RPMI8226 (cell line): ENCODE measurements at regions not wholly inside any gene's neighbourhood (a gene's known extent, or its start where the extent isn't known, plus 50 kb on each side); places are given as distances from the start of the nearest gene placed in this dataset.
"Not testable (repeated sequence)": the region's sequence is repeated elsewhere in the genome, so short reads cannot be mapped to it uniquely, and the experiment has no call there.

Experiments
- DNase-seq: peaks from one replicate; pipeline ENCODE4 v3.0.0-alpha.2; 2015

DNA sequence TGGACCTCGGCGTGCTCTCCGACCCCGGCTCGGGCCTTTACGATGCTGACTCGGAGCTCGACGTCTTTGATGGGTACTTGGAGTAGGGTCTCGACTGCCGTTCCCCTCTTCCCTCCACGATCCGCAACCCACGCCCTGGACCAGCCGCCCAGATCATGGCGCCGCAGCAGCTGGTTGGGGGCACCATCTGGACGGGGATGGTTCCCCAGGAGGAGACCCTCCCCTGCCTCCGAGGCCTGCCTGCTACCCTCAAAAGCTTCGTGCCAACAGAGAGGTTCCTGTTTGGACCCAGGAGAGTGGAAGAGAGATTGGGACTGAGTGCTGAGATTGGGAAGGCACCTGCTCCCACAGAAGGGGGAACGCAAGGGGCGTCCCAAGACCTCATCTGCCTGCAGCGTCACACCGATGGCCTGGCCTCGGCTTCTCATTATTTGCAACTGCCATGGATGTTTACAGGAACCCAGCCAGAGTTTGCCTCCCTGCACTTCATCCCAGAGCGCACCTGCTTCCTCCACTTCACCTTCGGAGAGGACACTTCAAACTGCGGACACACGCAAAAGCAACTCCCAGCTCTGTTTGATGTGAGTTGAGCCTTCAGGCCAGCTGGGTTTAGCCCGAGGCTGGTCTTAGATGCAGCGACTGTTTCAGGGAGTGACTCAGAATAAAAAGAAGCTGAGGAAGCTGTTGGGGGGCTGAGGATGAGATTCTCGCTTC lies 58.9 kb downstream of the GOLGA6L7 start:
- DNase-seq = peak; percentile 40

- not testable (repeated sequence) for DNase-seq
Measured at GRCh38 chr15:28788649-28789400, 59.6 kb downstream of the GOLGA6L7 start.

DNA sequence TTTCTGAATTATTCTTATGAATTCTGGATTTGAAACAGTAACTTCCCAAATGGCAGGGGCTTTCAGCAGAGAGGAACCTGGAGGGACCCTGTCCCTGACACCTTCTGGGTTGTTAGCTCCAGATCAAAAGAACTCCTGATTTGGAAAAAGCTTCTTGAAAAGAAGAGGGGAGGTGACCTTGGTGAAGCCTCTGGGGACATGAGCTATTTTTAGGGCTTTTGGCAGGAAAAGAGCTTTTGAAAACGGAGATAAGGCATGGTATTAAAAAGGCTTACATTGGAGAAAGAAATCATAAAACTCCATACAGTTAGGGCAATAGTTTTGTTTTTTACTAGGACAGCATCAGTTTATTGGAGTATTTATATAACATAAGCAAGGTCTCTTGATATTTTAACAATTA lies 60.3 kb downstream of the GOLGA6L7 start:
- not testable (repeated sequence) for DNase-seq

DNA sequence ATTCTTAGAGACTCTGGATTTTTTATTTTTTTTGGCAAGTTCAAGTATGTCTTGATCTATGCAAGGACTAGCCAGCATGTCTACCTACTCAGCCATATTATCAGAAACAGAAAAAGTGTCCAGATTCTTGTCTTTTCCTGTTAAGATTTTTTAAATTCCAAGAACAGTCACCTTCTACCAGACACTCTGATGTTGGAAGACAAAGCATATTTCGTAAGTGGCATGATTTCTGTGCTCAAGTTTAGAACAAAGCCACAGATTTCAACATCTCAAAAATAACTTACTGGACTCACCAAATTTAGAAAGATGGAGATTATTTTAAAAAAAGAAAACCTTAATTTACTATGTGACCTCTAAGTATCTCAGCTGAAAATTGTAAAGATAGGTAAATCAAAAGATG lies 61.9 kb downstream of the GOLGA6L7 start:
- DNase-seq = no peak

DNA sequence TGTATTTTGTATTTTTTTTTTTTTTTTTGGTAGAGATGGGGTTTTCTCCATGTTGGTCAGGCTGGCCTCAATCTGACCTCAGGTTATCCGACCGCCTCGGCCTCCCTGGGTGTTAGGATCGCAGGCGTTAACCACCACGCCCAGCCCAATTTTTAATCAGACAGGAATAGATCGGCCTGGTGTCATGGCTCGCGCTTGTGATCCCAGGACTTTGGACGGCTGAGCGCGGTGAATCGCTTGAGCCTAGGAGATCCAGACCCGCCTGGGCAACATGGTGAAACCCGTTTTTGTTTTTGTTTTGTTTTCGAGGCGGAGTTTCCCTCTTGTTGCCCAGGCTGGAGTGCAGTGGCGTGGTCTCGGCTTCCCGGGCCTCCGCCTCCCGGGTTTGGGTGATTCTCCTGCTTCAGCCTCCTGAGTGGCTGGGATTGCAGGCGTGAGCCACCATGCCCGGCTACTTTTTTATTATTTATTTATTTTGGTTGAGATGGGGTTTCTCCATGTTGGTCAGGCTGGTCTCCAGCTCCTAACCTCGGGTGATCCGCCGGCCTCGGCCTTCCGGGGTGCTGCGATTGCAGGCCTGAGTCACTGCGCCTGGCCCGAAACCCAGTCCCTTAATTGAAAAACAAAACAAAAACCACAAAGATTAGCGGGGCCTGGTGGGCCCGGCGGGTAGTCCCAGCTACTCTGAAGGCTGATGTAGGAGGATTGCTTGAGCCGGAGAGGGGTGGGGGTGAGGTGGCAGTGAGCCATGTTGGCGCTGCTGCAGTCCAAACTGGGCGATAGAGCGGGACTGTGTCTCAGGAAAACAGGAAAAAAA lies 63.9 kb downstream of the GOLGA6L7 start:
- not testable (repeated sequence) for DNase-seq

DNA sequence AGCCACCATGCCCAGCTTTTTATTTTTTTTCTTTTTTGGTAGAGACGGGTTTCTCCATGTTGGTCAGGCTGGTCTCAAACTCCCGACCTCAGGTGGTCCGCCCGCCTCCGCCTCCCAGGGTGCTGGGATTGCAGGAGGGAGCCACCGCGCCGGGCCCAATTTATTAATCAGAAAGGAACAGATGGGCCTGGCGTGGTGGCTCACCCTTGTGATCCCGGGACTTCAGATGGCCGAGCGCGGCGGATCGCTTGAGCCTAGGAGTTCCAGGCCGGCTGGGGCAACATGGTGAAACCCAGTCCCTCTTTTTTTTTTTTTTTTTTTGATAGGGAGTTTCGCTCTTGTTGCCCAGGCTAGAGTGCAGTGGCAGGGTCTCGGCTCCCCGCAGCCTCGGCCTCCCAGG lies 64.6 kb downstream of the GOLGA6L7 start:
- DNase-seq = no peak

GRCh38 chr15:28783466-28783865 lies 65.0 kb downstream of the GOLGA6L7 start:
- DNase-seq = no peak

GRCh38 chr15:28778397-28778796 lies 66.2 kb upstream of the GOLGA8M start:
- DNase-seq = not testable (repeated sequence)

- DNase-seq = not testable (repeated sequence)
Measured at GRCh38 chr15:28772857-28773256, 60.6 kb upstream of the GOLGA8M start.
